ENCODE measurements at regions not wholly inside any gene's neighbourhood (a gene's known extent, or its start where the extent isn't known, plus 50 kb on each side); places are given as distances from the start of the nearest gene placed in this dataset.
"Not testable (repeated sequence)": the region's sequence is repeated elsewhere in the genome, so short reads cannot be mapped to it uniquely, and the experiment has no call there.

DNA sequence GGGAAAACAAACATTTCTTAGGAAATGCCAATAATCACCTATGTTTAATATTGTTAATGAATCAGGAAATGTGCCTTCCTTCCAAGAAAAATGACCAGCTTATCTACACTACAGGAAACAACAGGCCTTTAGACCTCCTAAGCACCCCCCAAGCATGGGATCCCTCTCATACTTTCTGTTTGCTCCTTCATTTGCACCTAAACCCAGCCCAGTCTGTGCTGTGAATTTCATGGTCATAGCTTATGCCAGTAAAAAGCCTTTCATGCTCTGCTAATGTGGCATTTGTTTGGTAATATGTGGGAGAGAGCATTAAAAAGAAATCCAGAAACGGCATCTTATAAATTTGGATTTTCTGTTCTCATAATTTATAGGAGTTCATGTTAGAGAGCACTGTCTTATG lies 511.1 kb downstream of the EBF1 start:
- Histone ChIP-seq H3K36me3 (no peaks in the 10 kb centered on the region), H3K4me3 (no peak overlapping the region), H3K9me3 (peaks cover 0 to 14% (median 0%) of the 10 kb centered on the region in 11 donors), H3K27me3 (no peaks in the 10 kb centered on the region), H3K4me1 (peaks cover 0 to 22% (median 14%) of the 10 kb centered on the region in 9 donors), H3K27ac (no peak overlapping the region)
- intact Hi-C loops (cut with DNase I), result no loop called here
- TF ChIP-seq, protein P1, sequence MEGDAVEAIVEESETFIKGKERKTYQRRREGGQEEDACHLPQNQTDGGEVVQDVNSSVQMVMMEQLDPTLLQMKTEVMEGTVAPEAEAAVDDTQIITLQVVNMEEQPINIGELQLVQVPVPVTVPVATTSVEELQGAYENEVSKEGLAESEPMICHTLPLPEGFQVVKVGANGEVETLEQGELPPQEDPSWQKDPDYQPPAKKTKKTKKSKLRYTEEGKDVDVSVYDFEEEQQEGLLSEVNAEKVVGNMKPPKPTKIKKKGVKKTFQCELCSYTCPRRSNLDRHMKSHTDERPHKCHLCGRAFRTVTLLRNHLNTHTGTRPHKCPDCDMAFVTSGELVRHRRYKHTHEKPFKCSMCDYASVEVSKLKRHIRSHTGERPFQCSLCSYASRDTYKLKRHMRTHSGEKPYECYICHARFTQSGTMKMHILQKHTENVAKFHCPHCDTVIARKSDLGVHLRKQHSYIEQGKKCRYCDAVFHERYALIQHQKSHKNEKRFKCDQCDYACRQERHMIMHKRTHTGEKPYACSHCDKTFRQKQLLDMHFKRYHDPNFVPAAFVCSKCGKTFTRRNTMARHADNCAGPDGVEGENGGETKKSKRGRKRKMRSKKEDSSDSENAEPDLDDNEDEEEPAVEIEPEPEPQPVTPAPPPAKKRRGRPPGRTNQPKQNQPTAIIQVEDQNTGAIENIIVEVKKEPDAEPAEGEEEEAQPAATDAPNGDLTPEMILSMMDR (IDR thresholded peaks at IDR 0.05), result no peak
- no peak for ATAC-seq
- no peak for DNase-seq
- WGBS, 2 donors, result 82 to 93% methylated on average over 1 of the region's 1 CpG

DNA sequence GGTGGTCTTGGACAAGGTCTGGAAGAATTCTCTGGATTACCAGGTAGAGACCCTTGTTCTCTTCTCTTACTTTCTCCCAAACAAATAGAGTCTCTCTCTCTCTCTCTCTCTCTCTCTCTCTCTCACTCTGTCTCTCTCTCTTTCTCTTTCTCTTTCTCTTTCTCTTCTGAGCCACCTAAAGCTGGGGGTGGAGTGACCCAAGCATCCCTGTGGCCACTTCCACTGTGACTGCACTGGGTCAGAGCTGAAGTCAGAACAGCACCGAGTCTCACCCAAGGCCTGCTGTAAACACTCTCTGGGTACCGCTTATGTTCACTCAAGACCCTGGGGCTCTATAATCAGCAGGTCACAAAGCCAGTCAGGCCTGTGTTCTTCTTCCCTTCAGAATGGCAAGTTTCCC lies 513.7 kb downstream of the EBF1 start:
- peaks cover 0 to 11% (median 5%) of the 10 kb centered on the region in 9 donors for H3K4me1 ChIP-seq
- TF ChIP-seq, protein P1 (IDR thresholded peaks at IDR 0.05), result no peak
- no peak overlapping the region for H3K4me3 ChIP-seq
- ATAC-seq, result no peak
- no peaks in the 10 kb centered on the region for H3K36me3 ChIP-seq
- WGBS, 2 donors, result 96 to 97% methylated on average over 2 of the region's 2 CpGs
- no peaks in the 10 kb centered on the region for H3K27me3 ChIP-seq
- H3K9me3 ChIP-seq, result peaks cover 0 to 20% (median 0%) of the 10 kb centered on the region in 11 donors
- no peak for DNase-seq
- intact Hi-C loops (cut with DNase I), result no loop called here
- no peak overlapping the region for H3K27ac ChIP-seq

DNA sequence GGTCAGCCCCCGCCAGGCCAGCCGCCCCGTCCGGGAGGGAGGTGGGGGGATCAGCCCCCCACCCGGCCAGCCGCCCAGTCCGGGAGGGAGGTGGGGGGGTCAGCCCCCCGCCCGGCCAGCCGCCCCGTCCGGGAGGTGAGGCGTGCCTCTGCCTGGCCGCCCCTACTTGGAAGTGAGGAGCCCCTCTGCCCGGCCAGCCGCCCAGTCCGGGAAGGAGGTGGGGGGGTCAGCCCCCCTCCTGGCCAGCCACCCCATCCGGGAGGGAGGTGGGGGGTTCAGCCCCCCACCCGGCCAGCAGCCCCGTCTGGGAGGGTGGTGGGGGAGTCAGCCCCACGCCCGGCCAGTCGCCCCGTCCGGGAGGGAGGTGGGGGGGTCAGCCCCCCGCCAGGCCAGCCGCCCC lies 517.0 kb downstream of the EBF1 start:
- H3K27ac ChIP-seq; DNase-seq; H3K36me3 ChIP-seq; H3K4me1 ChIP-seq; intact Hi-C loops (cut with DNase I); ATAC-seq; H3K4me3 ChIP-seq; H3K27me3 ChIP-seq: not testable (repeated sequence)
- WGBS, 2 donors, result 92 to 99% methylated on average over 9 to 27 of the region's 27 CpGs
- peaks cover 0 to 53% (median 10%) of the 10 kb centered on the region in 11 donors for H3K9me3 ChIP-seq

DNA sequence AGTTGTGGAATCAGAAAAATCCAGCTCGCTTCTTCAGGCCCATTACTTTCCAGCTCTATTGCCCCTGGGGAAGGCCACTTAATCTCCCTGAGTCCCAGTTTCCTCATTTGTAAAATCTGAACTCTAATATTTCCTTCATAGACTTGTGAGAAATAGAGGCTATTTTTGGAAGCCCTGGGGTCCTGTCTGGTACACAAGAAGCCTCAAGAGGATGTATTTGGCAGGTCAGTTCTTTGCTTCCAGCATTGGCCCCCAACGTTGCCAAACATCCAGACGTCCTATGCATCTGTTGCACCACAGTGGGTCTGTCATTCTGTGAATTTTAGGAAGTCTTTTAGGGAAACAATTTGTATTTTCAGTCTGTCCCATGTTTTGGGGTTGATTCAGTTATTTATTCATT lies 525.9 kb downstream of the EBF1 start:
- TF ChIP-seq, protein P1 (IDR thresholded peaks at IDR 0.05), result no peak
- 50 to 54% methylated on average over 3 of the region's 3 CpGs for WGBS, 2 donors
- intact Hi-C loops (cut with DNase I), result no loop called here
- H3K4me3 ChIP-seq, result no peak overlapping the region
- H3K36me3 ChIP-seq, result no peaks in the 10 kb centered on the region
- H3K4me1 ChIP-seq, result no peaks in the 10 kb centered on the region
- H3K9me3 ChIP-seq, result peaks cover 0 to 29% (median 19%) of the 10 kb centered on the region in 11 donors
- DNase-seq (no peak), ATAC-seq (peak in 4 of 8 donors; percentile 20 to 47 (median 30))
- H3K27ac ChIP-seq, result no peak overlapping the region
- H3K27me3 ChIP-seq, result no peaks in the 10 kb centered on the region

DNA sequence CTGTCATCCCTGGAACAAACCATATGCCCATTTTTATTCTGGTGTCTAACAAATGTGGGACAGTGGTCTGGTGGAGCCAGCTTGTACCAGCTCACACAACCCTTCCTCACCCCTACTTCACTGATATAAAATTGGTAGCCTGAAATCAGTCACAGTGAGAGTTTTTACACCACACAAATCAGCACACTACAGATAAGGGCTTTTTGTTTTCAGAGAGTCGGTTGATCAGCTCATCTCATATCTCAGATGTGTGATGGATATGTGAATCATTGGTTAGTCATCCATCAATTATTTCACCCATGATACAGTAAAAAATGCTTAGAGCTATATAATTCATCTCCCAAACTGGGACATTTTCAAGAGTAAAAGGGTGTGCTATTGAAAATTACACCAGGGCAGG lies 529.2 kb downstream of the EBF1 start:
- Histone ChIP-seq H3K9me3 (no peaks in the 10 kb centered on the region), H3K36me3 (no peaks in the 10 kb centered on the region), H3K4me3 (no peak overlapping the region), H3K27ac (no peak overlapping the region), H3K4me1 (no peaks in the 10 kb centered on the region), H3K27me3 (no peaks in the 10 kb centered on the region)
- DNase-seq (no peak), ATAC-seq (no peak)
- TF ChIP-seq, protein P1 (IDR thresholded peaks at IDR 0.05), result no peak
- WGBS, 2 donors, result 87 to 94% methylated on average over 1 of the region's 1 CpG
- intact Hi-C loops (cut with DNase I), result no loop called here
